DMS 273 treated with DMSO at 0.1 percent for 48 hours (cell line): ENCODE measurements at regions not wholly inside any gene's neighbourhood (a gene's known extent, or its start where the extent isn't known, plus 50 kb on each side); places are given as distances from the start of the nearest gene placed in this dataset.

Experiments
- DNase-seq: peaks from one replicate; lab custom pipeline; 2025; lab: John Stamatoyannopoulos, UW

DNA sequence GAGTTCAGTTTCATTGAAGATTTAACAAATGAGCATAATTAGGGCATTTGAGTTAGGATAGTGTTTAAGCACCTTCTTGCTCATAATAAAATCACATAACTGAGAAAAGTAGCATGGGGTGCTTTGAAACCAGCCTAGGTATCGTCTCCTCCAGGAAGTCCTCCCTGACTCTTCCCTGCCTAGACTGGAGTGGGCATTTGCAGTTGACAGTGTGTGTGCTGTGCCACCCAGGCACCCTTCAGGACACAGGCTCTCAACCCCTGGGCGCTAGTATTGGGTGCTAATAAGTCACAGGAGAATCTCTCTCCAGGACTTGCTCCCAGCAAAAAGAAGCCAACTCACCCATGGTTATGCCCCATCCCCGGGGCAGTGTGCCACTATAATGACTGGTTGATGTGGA is 584.1 kb downstream of the INSC start:
- DNase-seq = no peak

DNA sequence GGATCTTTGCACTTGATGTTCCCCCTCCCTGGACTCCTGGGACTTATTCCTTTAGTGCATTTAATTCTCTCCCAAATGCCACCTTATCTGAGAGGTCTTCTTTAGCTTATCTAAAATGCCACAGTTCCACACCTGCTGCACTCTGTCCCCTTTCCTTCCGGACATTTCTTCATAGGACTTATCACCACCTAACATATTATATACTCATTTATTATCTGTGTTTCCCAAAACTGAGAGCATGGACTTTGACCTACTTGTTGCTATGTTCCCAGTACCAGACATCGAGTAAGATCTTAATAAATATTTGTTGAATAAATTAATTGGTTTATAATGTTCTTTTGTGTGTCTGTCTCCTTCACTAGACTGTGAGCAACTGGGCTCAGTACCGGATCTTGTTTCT is 585.3 kb downstream of the INSC start:
- no peak for DNase-seq

DNA sequence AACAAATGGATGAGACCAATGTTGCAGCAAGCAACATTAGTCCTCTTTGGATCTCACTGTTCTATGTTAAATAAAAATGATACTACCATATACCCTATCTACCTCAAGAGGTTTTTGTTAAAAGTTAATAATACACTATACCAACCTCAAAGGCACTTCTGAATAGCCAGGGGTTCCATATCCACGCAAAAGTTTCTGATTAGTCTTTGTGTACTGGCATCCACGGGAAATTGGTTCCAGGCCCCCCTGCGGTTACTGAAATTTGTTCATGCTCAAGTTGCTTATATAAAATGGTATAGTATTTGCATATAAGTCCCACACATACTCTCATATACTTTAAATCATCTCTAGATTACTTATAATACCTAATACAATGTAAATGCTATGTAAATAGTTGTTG is 585.7 kb downstream of the INSC start:
- no peak for DNase-seq

DNA sequence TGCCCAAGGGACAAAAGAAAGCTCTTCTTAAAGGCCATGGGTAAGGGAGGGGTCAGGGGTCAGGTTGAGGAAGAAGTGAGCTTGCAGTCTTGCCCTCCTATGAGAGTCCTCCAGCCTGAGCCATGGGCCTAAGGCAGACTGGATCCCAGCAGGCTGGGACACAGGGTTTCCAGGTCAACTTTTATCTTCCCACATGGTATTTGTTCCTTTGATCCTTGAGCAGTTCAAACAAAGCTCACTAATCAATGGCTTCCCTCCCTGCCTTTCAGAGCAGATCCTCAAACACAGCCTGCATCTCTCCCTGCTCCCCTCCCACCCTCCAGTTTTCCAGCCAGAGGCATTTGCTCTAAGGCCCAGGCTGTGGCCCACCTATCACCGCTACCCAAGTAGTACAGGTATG is 589.3 kb downstream of the INSC start:
- DNase-seq = no peak

DNA sequence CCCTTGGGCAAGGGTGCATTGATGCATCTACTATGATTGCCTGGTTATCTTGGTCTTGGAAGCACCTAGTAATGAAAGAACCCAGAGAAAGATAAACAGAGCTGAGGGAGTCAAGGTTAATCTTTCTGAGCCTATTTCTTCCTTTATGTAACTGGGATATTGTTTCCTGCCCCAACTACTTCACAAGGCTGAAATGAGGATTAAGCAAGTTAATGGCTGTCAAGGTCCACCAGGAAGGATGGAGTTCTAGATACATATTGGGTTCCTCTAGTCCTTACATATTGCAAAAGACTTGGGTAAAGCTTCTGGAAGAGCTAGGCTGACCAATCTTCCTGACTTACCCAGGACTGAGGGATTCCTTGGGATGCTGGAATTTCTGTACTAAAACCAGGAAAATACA is 589.8 kb downstream of the INSC start:
- DNase-seq = no peak

DNA sequence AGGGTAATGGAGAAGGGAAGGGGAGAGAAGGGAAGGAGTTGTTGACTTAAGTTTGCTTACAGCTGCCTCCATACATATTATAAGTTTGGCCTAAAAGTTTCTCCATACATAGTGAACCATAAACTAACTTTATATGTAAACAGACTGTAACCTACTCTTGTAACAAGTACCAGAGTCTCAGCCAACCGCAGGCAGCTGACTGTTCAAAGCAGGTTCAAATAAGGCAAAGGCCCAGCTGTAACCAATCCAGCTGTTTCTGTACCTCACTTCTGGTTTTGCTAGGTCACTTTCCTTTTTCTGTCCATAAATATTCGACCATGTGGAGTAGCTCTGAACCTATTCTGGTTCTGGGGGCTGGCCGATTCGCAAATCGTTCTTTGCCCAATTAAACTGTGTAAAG is 591.2 kb downstream of the INSC start:
- no peak for DNase-seq

DNA sequence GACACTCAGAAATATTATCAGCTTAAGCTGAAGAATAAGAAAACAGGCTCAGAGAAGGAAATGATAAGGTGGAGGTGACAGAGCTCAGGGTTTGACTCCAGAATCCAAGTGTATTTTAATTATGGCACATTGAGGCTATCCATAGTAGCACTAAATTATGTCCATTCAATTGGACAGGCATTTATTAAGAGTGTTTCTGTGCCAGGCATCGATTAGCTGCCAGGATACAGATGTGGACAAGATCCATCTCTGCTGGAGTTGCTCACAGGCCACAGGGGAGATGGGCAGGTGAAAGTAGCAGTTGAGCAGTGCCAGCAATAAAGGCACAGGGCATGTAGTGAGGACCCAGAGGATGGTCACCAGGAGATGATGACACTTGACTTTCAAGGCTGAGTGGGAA is 592.5 kb downstream of the INSC start:
- no peak for DNase-seq

DNA sequence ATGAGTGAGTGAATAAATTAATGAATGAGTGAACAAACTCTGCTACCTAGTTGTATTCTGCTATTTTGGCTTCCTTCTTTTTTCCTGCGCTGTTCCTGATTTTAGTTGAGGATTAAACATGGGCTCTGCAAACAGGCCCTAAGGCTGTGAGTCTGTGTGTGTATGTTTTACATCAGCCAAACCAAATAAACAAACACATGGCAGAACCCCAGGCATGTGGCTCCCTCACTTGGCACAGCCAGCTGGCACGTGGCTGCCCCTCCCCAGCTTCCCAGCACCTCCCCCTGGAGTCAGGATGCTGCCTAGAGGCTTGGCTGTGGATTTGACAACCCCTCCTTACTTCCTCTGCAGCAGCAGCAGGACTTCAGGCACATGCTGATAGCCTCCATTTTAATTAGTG is 593.2 kb downstream of the INSC start:
- peak; percentile 40 for DNase-seq

DNA sequence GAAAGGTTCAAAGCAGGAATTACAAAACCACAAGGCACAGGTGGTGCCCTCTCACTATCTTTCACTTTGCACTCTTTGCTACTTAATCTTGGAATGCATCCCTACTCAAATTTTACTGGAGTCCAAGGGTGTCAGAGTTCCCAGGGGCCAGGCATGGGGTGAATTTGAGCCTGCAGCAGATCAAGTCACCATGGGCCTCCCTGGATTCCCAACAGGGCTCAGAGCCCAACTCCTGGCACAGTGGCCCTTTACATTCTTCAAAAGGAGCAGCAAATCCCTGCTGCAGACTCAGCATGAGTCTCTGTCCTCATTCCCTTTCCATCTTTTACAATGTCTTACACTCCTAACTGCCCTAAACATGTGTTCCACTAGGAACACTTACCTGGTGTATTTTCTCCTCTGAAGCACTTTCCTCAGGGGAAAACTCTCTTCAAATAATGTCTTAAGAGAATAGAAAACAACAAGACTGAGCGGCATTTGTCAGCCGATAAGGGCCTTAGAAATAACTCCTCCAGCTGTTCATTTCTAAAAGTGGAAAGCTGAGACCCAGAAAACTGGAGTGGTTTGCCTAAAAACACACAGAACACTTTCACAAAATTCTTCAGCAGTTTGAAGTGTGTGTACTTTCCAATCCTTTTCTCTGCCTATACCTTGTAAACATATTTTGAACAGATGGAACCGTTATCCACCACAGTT is 596.0 kb downstream of the INSC start:
- DNase-seq = no peak

DNA sequence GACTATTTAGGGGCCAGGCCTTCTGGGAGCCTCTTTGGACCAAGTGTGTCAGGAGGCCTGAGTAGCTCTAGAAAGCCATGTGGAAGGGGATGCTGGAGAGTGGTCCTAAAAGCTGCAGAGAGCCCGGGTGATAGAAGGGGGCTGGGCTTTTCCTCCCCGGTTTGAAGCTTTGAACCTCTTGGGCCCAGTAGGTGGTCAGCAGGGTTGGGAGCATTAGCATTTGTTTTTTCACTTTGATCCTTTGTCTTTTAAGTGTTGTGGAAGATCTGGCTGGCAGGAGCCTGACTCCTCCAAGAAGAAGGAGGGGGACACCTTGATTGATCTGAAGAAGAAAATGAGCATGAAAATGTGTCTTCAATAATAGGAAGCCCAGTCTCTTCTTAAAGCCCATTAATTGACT is 596.6 kb downstream of the INSC start:
- DNase-seq = no peak

DNA sequence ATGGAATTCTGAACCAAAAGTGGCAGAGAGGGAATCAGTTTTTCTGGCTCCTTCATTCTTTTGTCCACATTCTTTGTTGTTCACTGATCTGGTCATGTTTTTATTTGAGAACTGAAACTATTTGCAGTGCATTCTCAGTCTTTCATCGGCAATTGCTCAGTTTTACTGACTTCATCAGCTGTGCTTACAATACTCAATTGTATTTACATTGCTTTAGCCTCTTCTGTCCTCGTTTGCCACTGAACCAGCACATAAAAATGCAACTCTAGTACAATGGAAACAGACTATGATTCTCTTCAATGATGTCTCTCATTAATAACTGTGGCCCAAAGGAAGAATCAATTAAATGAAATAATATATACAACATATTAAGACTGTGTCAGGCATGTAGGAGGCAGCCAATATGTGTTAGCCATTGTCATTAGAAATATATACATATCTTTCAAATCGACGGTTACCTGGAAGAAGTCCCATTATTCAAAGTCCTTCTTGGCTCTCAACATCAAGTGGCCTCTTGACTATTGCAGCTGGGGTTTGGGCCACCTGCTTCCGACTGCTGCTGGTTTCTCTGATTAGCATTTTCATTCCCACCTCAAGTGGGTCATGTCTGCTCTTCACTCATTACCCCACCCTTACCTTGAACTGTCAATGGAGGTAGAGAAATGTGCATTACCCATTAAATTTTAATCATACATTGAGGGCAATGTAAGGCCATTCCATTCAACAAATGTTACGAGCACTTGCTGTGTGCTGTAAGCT is 600.1 kb downstream of the INSC start:
- no peak for DNase-seq

DNA sequence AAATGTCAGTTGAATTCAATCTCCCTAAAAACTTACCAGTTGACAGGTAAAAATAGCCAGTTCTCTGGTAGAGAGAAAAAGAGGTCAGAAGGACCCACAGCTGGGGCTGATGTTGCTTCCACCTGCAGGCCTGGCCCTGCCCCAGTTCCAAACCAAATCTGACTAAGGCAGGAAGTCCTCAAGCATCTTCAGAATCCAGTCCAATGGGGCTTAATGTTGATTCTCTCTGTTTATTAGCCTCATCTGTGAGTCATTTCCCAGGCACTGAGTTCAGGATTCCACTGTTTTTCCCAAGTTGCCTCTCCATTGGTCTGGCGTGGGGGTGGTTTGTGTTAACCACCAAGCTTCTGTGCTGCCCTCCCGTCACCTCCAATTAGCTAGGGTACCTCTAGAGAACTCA is 601.8 kb downstream of the INSC start:
- DNase-seq = no peak

DNA sequence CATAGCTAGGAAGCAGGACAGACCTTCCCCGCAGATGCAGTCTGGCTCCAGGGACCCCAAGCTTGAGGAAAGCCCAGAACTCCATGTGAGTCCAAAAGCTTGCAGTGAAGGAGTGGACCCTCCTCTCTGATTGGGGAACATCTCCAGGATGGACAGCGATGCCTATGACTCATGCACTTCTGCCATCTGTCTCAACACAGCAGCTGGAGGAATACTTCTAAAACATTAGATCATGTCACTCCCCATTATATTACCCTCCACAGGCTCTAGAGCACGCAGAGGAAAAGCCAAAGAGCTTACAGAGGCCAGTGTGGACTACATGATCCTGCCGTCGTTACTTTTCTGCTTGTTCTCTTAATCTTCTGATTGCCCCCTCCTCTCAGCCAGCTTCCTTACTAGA is 605.7 kb downstream of the INSC start:
- peak; percentile 53 for DNase-seq

DNA sequence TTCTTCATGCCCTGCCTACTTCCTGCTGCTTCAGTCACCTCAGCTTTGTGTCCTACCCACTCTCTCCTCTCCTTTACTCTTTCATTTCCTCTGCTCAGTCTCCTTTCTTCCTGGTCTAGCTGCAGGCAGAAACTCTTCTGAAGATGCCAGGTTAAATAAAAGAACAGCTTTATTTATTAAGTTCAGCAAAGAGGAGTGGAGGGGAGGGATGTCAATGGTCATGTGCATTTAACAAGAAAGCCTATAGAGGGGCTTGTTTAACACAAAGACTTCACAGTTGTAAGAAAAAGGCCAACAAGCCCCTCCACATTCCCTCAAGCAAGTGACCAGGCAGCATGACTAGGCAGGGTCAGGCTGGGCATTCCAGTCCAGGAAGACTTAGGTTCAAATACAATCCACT is 609.2 kb downstream of the INSC start:
- DNase-seq = no peak

DNA sequence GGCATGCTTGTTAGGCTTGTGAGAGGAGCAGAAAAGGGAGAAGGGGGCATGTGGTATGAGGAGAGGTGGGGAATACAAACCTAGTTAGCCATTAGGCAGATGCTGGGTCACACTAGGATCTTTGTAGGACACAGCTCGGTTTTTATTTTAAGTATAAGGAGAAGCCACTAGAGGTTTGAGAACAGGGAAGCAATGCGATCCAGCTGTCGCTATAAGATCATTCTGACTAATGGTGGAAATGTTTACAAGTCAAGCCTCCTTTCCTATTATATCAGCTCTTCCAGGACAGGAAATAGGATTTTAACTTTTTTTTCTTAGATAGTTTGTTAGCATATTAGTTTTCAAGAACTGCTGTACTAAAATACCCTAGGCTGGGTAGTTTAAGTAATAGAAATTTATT is 609.9 kb downstream of the INSC start:
- no peak for DNase-seq

DNA sequence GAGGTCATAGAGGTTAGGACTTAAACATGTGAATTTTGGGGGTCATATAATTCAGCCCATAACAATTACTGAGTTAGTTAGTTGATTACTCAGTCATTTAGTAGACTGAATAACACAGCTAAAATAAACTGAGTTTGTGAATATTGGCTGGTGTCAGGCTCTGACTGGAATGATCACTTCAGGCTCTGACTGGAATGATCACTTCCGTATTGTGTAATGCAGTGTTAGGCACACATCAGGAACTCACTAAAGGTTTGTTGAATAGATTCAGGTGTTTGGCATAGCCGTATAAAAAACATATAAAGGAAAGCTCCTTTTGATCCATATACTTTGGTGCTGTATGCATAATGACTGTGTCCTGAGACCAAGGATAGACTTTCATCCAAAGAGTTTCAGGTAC is 610.5 kb downstream of the INSC start:
- DNase-seq = no peak

DNA sequence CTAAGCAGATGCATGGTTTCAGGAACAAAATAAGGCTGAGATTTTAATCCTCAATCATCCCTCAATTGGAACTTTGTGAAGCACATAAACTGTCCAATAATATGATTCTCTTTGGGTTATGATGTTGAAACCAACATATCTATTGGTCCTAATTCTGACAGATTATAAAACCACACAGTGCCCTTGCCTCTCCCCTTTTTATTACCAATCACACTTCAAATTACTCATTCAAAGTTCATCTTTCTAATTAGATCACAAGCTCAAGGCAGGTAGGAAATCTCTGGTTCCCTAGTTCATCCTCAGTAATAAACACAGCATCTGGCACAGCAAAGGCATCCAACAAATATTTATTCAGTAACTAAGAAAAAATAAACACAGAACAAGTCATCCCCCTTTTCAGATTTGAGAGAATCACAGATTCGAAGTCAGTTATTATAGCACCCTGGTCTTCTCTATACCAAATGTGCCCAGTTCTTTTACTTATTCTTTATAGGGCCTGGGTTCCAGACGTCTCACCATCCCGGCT is 611.6 kb downstream of the INSC start:
- no peak for DNase-seq

DNA sequence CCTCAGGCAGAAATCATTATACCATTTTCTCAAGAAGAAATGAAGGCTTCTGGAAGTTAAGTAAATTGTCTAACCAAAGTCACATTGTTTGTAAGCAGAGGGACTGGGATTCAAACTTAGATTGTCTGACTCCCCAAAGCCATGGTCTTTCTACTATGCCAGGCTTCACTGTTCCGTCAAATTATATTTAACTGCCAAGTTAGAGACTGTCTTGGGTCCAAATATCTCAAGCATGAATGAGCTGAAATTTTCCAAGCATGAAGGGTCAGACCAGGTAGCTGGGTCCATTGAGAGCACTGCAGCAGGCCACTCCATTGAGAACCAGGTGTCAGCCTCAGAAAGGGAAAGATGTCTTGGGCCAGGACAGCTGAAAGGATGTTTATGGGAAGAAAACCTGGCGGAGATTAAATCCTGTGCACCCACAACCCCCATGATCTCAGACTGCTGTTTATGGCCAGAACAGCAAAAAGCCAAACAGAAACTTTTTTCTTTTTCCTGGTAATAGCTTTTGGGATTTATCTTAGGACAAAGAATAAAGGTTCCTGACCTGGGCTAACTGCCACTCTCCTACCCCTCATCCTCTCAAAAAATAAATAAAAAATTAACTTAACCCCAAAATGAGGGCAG is 612.3 kb downstream of the INSC start:
- no peak for DNase-seq

DNA sequence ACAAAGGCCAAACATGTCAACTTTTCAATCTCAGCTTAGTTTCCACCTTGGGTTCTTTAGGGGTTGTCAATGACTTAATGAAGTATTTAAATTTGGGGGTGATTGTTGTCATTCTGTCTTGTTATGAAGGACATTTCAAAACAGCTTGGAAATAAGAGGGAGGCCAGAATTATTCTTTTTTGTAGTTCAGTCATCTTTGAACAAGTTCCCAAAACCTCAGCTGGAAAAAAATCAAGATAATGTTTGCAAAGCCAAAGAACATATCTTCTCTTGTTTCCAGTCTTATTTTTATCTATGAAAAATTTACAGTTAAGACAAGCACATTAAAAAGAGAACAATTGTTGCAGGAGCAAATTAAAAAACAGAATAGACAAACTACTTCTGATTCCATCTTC is 612.8 kb downstream of the INSC start:
- no peak for DNase-seq

DNA sequence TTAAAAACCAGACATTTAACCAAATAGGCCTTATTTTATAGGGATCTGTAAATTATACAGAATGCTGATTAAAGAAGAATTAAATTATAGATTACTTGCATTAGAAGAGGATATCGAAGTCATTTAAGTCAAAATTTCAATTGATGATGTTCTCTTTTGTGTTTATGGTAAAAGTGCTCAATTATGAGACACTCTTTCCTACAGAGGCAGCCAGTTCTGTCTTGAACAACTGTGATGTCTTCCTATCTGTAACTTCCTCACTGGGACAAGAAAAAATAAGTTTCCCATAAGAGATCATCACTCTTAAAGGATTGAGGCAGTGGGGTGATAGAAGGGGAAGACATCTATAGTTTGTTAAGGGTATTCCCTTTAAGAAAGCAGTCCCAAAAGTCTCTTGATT is 613.5 kb downstream of the INSC start:
- DNase-seq = no peak

DNA sequence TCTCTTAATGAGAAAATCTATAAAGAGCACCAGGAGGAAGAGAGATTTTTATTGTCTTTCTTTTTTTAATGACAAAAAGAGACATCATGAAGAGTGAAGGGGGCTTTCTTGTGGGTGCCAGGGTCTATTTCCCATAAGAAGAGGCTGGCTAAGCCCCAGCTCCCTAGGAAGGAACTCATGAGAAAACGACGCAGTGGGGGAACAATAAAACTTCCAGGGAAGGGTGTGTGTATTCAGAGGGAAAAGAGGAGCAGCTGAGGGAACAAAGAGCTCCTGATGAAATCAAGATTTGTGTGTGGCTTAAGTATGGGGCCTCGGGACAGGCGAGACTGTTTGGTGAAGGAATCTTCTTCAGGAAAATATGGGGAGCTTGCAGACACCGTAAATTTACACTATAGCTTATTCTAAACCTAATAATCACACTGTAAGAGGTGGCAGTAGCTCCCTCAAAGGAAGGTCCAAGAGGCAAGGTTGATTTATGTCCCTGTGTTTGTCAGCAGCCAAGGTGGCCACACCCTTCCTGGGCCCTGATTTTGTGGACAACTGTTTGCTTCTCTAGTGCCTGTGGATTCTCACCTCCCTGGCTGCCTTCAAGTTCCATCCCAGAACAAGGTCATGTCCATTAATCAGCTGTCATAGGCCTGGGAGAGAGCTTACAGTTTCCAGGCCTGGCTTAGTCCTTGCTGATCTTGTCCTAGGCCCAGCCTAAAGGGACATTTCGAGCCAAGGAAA is 615.7 kb downstream of the INSC start:
- no peak for DNase-seq

DNA sequence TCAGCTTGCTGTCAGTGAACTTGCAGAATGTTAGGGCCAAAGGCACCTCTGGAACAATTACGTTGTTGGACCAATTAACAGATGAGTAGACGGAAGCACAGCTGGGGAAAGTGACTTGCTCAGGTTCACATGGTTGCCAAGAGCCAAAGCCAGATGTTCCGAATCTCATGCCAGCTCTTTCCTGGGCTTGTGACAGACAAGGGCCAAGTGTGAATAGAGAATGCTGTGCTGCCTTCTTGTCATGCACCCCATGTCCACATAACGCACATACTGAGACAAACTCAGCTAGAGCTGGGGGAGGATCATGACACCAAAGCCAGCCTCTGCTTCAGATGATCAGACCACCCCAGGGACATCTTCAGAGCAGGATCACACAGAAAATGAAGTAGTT is 616.3 kb downstream of the INSC start:
- no peak for DNase-seq

DNA sequence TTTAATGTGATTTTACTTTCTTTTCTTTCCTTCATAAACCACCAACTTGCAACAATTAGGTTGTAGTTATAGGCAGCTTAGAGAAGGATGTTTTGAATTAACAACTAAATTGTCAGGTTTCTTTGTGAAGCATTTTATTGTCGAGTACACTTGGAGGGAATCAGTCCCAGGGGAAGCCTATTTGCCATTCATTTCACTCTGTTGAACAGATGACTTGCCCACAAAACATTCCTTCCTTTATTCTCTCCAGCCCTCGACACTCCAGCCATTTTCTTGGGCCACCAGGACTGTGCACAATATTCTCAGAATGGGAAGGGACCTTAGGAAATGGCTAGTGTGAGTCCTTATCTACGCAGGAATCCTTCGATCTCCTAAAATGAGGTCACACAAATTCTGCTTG is 620.6 kb downstream of the SOX6 start:
- no peak for DNase-seq
